HG02884 (cell line): ENCODE measurements at regions not wholly inside any gene's neighbourhood (a gene's known extent, or its start where the extent isn't known, plus 50 kb on each side); places are given as distances from the start of the nearest gene placed in this dataset.
"Not testable (repeated sequence)": the region's sequence is repeated elsewhere in the genome, so short reads cannot be mapped to it uniquely, and the experiment has no call there.

Experiments used
- ATAC-seq: cut with Tn5 transposase; IDR thresholded peaks from one replicate; pipeline ENCODE4 v1.9.1; 2021; ENCODE audit warnings: mild to moderate bottlenecking, moderate library complexity; ENCODE audit not compliant: unreplicated experiment

DNA sequence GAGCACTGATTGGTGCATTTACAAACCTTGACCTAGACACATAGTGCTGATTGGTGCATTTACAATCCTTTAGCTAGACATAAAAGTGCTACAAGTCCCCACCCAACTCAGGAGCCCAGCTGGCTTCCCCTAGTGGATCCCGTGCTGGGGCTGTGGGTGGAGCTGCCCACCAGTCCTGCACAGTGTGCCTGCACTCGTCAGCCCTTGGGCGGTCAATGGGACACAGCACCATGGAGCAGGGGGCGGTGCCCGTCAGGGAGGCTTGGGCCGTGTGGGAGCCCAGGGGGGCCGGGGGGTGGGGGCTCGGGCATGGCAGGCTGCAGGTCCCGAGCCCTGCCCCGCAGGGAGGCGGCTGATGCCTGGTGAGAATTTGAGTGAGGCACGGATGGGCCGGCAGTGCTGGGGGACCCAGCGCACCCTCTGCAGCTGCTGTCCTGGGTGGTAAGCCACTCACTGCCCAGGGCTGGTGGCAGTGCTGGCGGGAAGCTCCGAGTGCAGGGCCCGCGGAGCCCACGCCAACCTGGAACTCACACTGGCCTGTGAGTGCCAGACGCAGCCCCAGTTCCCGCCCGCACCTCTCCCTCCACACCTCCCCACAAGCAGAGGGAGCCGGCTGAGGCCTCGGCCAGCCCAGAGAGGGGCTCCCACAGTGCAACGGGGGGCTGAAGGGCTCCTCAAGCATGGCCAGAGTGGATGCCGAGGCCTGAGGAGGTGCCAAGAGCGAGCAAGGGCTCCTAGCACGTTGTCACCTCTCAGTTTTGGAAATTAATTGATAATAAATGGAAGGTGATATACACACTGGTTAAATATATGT is 207.7 kb downstream of the RAP2B start:
- ATAC-seq, result no peak

DNA sequence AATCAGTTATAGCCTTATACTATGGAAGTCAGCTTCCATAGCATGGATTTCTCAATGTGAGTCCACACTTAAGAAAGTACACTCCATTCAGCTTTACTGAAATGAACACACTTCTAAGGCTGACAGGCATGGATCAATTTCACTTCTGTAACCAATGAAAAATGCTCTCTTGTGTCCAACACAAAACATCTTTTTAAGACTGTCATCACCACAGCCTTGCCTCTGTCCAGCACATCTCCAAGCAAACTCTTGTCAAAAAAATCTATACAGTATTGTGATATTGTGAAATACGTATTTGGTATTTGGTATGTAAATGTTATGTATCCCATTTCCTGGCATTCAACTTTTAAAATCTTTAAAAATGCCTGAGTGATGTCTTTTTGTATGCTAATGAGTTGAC is 208.7 kb downstream of the RAP2B start:
- no peak for ATAC-seq

DNA sequence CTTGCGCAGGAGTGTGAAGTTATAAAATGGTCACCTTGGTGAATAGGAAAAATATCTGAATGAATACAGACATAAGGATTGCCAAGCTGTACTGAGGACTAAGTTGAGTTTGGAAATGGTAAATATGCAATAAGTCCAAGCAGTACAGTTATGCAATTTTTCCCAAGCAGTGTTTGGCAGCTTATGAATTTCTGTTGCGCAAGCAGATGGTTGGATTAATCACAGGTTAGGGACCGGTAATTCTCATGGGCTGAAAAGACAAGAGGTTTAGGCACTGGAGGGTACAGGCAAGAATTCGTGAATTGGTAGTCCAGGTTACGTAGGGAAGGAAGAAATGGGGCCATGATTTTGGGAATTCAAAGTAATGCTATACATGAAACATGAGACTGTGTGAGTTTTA is 210.3 kb downstream of the RAP2B start:
- ATAC-seq, result no peak

DNA sequence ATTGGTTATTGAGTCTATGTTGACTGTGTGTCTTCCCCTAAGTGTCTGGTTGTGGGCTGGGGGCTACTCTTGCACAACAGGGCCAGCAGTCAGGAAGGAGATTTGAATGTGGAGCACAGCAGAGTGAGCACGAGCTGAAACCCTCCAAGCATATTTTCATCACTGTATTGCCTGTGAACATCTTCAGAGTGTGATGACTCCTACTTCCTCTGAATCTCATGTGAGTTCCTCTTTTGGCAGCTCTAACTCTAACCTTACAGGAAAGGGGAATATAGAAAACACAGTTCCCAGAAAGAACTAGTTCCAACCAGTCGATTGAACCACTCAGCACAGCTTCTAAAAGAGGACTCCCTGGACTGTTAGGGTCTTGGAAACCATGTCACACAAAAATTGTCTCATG is 211.6 kb downstream of the RAP2B start:
- peak; percentile 79 for ATAC-seq

DNA sequence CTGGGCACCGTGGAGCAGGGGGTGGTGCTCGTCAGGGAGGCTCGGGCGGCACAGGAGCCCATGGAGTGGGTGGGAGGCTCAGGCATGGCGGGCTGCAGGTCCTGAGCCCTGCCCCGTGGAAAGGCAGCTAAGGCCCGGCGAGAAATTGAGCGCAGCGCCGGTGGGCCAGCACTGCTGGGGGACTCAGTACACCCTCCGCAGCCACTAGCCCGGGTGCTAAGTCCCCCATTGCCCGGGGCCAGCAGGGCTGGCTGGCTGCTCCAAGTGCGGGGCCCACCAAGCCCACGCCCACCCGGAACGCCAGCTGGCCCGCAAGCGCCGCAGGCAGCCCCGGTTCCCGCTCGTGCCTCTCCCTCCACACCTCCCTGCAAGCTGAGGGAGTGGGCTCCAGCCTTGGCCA is 216.3 kb downstream of the RAP2B start:
- ATAC-seq, result not testable (repeated sequence)

DNA sequence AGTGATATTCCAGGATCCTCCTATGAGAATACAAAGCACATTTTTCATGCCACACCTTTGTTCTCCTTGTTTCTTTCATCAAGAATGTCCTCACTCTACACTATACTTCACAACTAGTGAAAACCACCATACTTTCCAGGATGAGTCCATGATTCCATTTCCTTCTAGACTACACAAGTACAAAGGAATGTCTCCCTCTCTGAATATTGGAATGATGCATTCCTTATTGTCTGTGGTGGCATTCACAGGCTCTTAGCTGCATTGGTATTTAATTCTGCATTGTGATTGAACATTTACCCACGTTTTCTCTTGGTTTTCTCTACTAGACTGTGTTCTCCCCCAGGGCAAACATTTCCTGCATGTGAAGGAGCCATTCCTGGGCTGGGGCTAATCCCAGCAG is 217.5 kb downstream of the RAP2B start:
- no peak for ATAC-seq

GRCh38 chr3:153385343-153385742 is 223.3 kb downstream of the RAP2B start:
- ATAC-seq, result no peak

DNA sequence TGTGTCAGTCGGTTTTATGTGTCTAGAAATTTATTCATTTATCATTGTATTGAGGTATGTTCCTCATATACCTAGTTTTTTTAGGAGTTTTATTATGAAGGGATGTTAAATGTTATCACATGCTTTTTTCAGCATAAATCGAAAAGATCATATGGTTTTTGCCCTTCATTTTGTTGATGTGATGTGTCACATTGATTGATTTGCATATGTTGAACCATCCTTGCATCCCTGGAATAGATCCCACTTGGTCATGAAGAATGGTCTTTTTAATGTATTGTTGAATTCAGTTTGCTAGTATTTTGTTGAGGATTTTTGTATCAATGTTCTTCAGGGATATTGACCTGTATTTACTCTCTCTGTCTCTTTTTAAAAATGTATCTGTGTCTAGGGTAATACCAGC is 230.3 kb downstream of the RAP2B start:
- no peak for ATAC-seq

GRCh38 chr3:153394017-153394416 is 232.0 kb downstream of the RAP2B start:
- no peak for ATAC-seq

DNA sequence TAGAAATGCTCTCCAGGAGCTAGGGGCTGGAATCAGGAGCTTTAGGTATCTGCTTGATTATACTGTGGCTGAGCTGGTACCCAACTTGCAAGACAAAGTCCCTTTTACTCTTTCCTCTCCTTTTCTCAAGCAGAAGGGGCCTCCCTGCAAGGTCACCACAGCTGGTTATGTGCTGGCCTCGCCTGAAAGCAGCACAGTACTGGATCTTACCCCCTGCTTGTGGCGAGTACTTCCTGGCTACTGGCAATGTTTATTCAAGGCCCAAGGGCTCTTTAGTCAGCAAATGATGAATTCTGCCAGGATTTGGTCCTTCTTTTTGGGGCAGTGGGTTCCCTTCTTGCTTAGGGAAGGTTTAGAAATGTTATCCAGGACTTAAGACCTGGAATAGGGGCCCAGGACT is 234.6 kb downstream of the RAP2B start:
- no peak for ATAC-seq

GRCh38 chr3:153397794-153398193 is 235.8 kb downstream of the RAP2B start:
- no peak for ATAC-seq

- peak; percentile 78 for ATAC-seq
These were observed 237.6 kb downstream of the RAP2B start for GRCh38 chr3:153399636-153400035.

DNA sequence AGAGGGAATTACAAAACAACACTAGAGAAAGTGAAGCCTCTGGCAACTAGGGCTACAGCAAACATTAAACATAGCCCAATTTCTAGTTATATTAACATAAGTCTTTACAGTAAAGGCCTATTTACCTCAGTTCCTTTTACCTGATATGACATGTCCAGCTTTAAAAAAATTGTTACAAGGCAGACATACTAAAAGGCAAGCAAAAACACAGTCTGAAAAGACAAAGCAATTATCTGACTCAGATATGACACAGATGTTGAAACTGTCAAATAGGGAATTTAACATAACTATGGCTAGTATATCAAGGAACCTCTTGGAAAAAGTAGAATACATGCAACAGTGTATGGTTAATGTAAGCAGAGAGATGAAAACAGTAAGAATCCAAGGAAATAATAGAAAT is 238.6 kb downstream of the RAP2B start:
- ATAC-seq, result no peak

- ATAC-seq, result no peak
These were observed 242.1 kb downstream of the RAP2B start for GRCh38 chr3:153404157-153404556.

DNA sequence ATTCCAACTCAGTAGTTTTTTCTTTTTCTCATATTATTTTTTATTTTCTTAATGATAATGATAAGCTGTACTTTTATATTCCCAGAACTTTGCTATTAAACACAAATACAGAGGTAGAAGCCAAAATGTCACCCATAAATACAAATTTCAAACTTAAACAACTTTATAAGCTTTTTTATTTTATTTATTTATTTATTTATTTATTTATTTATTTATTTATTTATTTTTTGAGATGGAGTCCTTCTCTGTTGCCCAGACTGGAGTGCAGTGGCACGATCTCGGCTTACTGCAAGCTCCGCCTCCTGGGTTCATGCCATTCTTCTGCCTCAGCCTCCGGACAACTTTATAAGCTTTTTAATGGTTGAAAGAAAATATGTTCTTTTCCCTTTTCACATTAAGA is 243.3 kb downstream of the RAP2B start:
- ATAC-seq, result not testable (repeated sequence)

GRCh38 chr3:153410517-153410916 is 248.5 kb downstream of the RAP2B start:
- ATAC-seq, result no peak

- no peak for ATAC-seq
These were observed 253.0 kb downstream of the RAP2B start for GRCh38 chr3:153414982-153415381.

- ATAC-seq, result no peak
These were observed 260.3 kb downstream of the RAP2B start for GRCh38 chr3:153422314-153422713.

DNA sequence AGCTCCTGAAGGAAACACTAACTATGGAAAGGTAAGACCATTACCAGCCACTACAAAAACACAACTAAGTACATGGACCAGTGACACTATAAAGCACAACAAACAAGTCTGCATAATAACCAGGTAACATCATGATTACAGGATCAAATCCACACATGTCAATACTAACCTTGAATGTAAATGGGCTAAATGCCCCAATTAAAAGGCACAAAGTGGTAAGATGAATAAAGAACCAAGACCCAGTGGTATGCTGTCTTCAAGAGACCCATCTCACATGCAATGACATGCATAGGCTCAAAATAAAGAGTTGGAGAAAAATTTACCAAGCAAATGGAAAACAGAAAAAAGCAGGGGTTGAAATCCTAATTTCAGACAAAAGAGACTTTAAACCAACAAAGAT is 261.8 kb downstream of the RAP2B start:
- not testable (repeated sequence) for ATAC-seq

GRCh38 chr3:153426344-153426743 is 264.3 kb downstream of the RAP2B start:
- ATAC-seq, result no peak

DNA sequence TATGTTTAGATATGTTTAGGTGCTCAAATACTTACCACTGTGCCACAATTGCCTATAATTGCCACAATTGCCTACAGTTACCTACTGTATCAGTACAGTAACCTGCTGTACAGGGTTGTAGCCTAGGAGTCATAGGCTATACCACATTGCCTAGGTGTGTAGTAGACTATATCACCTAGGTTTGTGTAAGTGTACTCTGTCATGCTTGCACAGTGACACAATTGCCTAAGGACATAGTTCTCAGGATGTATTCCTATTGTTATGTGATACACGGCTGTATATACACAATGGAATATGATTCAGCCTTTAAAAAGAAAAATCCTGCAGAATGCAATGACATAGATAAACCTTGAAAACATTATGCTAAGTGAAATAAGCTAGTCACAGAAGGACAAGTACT is 264.8 kb downstream of the RAP2B start:
- no peak for ATAC-seq

DNA sequence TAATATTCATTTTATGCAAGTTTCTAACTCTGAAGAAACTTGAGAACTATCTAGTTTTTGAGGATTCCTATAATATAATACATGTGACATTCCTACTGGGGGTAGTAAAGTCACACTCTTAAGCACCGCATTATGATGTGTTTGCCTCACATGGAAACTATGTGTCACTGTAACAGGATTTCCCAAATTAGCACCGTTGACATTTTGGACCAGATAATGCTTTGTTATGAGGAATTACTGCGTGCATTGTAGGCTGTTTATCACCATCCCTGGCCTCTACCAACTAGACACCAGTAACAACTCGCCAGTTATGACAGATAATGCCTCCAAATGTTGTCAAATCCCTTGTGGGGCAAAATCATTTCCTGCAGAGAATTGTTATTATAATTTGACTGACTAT is 267.8 kb downstream of the RAP2B start:
- ATAC-seq, result no peak

- ATAC-seq, result no peak
These were observed 269.1 kb downstream of the RAP2B start for GRCh38 chr3:153431076-153431475.
